Left ventricle myocardium inferior (tissue), 1 donor: ENCODE measurements at regions not wholly inside any gene's neighbourhood (a gene's known extent, or its start where the extent isn't known, plus 50 kb on each side); places are given as distances from the start of the nearest gene placed in this dataset.

ENCODE experiments used
- DNase-seq: peaks from one replicate; pipeline ENCODE4 v3.0.0-alpha.2; 2020
- H3K27ac ChIP-seq: fragments of 200-600 bp; replicated peaks from 2 replicates; pipeline ENCODE4 v1.8.0; 2021
- H3K27me3 ChIP-seq: fragments of 200-600 bp; 2 replicates; pipeline ENCODE4 v1.8.0; 2021; ENCODE audit warnings: low read depth
- H3K36me3 ChIP-seq: fragments of 200-600 bp; 2 replicates; pipeline ENCODE4 v1.8.0; 2021
- H3K4me1 ChIP-seq: fragments of 200-600 bp; 2 replicates; pipeline ENCODE4 v1.8.0; 2021
- H3K4me3 ChIP-seq: fragments of 200-600 bp; 2 replicates; pipeline ENCODE4 v1.8.0; 2021; ENCODE audit warnings: mild to moderate bottlenecking, moderate library complexity
- H3K9me3 ChIP-seq: fragments of 200-600 bp; replicated peaks from 2 replicates; pipeline ENCODE4 v1.8.0; 2021
- intact Hi-C: fragments of 100-400 bp; cut with micrococcal nuclease; formaldehyde crosslinking; loops from one replicate; pipeline ENCODE4 v1.11.0; 2022
- TF ChIP-seq, protein P1 (sequence below): fragments of 200-600 bp; IDR thresholded peaks from 2 replicates; pipeline ENCODE4 v1.8.0; 2021; ENCODE audit warnings: antibody characterized with exemption, mild to moderate bottlenecking, borderline replicate concordance
- donor health status: DM: no; HTN: yes; CAD: no; lungs with severe emphysema.

DNA sequence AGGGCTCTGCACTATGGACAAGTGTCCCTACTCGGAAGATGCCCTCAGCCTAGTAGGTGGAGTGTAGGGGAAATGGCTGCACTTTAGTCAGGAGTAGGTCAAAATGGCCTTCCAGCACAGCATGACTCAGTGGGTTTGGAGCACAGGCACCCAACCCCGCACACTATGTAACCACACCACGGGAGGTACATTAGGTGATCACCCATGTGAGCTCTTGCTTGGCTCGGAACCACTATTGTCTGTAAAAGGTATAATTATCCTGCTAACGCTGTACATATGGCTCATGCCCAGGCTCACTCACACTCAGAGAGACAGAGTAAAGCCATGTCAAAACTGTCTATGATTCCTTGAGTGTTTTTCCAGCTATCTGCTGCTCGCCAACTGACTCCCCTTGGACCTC, 156.9 kb upstream of the DACH1 start:
- Histone ChIP-seq H3K27ac (no peak overlapping the region), H3K27me3 (no peaks in the 10 kb centered on the region), H3K9me3 (peaks cover 12% of the 10 kb centered on the region), H3K36me3 (no peaks in the 10 kb centered on the region), H3K4me3 (no peak overlapping the region), H3K4me1 (no peaks in the 10 kb centered on the region)
- DNase-seq: no peak
- intact Hi-C loops: no loop called here
- TF ChIP-seq, protein P1, sequence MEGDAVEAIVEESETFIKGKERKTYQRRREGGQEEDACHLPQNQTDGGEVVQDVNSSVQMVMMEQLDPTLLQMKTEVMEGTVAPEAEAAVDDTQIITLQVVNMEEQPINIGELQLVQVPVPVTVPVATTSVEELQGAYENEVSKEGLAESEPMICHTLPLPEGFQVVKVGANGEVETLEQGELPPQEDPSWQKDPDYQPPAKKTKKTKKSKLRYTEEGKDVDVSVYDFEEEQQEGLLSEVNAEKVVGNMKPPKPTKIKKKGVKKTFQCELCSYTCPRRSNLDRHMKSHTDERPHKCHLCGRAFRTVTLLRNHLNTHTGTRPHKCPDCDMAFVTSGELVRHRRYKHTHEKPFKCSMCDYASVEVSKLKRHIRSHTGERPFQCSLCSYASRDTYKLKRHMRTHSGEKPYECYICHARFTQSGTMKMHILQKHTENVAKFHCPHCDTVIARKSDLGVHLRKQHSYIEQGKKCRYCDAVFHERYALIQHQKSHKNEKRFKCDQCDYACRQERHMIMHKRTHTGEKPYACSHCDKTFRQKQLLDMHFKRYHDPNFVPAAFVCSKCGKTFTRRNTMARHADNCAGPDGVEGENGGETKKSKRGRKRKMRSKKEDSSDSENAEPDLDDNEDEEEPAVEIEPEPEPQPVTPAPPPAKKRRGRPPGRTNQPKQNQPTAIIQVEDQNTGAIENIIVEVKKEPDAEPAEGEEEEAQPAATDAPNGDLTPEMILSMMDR: no peak

DNA sequence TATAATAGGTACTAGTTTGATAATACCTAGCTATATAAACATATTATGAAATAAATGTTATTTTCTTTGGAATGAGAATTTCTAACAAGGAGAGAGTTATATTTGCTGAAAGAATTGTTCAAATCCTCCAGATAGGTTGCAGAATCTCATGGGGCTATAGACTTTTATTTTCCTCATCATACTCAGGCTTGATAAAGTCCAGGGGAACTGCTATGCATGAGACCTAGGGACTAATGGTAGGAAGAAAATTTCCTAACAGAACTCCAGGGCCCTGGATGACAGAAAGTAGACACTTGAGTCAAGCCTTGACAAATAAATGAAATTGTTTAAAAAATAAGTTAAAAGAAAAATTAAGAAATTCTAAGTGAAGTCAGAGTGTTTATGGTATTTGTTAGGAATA, 138.5 kb upstream of the DACH1 start:
- intact Hi-C loops: no loop called here
- no peak for DNase-seq
- Histone ChIP-seq H3K36me3 (no peaks in the 10 kb centered on the region), H3K4me3 (no peak overlapping the region), H3K4me1 (no peaks in the 10 kb centered on the region), H3K27me3 (no peaks in the 10 kb centered on the region), H3K9me3 (peaks cover 18% of the 10 kb centered on the region), H3K27ac (no peak overlapping the region)
- TF ChIP-seq, protein P1: no peak

DNA sequence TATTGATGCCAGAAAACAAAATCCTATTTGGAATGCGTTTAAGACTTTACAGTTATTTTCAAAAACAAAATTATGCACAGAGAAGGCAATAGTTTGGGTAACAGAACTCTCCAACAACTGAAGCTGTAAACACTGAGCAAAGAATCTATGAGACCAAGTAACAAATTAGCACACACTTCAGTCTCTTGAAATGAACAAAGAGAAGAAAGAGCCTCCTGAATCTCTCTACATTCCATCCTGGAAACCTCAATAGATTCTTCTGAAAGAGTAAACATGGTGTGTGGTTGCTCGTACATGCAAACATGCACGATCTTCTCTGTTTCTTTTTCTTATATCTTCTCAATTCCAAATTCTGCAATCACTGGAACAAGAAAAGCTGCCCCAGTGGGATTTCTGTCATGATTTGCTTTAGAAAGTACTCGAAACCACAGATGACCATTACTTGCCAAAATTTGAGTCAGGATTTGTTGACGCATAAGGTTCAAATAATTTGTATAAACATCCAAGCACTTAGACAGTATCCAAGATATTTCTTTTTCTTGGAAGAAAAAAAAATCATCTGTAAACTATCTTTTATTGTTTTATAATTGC, 137.9 kb upstream of the DACH1 start:
- Histone ChIP-seq H3K27ac (no peak overlapping the region), H3K9me3 (peaks cover 15% of the 10 kb centered on the region), H3K4me1 (no peaks in the 10 kb centered on the region), H3K27me3 (no peaks in the 10 kb centered on the region), H3K36me3 (no peaks in the 10 kb centered on the region), H3K4me3 (no peak overlapping the region)
- intact Hi-C loops: no loop called here
- TF ChIP-seq, protein P1: no peak
- no peak for DNase-seq

DNA sequence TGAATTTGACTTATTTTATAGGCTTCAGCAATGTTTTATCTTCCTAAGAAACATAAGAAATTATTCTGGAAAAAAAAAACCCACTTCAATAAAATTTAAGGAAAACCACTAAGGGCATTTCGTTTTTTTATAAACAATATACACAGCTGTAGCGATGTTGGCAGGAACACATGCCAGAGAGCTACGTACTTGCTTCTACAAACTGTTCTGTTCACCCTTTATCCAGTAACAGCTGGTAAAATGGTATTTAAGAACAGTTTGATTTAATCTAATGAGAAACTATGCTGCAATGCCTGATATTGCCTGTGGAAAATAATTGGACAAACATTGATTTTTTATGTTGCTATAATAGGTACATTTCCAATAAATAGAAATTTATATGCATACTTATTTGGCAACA, 137.2 kb upstream of the DACH1 start:
- Histone ChIP-seq H3K27me3 (no peaks in the 10 kb centered on the region), H3K9me3 (peaks cover 12% of the 10 kb centered on the region), H3K4me3 (no peak overlapping the region), H3K36me3 (no peaks in the 10 kb centered on the region), H3K4me1 (no peaks in the 10 kb centered on the region), H3K27ac (no peak overlapping the region)
- no peak for DNase-seq
- intact Hi-C loops: no loop called here
- TF ChIP-seq, protein P1: no peak

DNA sequence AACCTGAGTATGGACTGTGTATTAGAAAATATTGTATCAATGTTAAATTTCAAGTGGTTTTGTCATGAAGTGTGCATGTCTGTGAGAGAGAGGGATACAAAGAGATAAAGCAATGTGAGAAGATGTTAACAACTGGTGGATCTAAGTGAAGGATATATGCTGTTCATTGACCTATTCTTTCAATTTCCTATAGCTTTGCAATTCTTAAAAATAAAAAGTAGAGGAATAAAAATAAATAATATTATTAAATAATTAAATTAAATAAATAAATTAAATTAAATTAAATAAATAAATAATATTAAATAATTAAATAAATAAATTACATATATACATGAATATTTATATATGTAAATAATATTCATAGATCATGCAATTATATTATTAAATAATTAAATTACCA, 131.2 kb upstream of the DACH1 start:
- Histone ChIP-seq H3K36me3 (no peaks in the 10 kb centered on the region), H3K4me3 (no peak overlapping the region), H3K9me3 (peaks cover 22% of the 10 kb centered on the region), H3K27me3 (no peaks in the 10 kb centered on the region), H3K4me1 (no peaks in the 10 kb centered on the region), H3K27ac (no peak overlapping the region)
- no peak for DNase-seq
- intact Hi-C loops: no loop called here
- TF ChIP-seq, protein P1: no peak
